ENCODE measurements at regions not wholly inside any gene's neighbourhood (a gene's known extent, or its start where the extent isn't known, plus 50 kb on each side); places are given as distances from the start of the nearest gene placed in this dataset.
"Not testable (repeated sequence)": the region's sequence is repeated elsewhere in the genome, so short reads cannot be mapped to it uniquely, and the experiment has no call there.

DNA sequence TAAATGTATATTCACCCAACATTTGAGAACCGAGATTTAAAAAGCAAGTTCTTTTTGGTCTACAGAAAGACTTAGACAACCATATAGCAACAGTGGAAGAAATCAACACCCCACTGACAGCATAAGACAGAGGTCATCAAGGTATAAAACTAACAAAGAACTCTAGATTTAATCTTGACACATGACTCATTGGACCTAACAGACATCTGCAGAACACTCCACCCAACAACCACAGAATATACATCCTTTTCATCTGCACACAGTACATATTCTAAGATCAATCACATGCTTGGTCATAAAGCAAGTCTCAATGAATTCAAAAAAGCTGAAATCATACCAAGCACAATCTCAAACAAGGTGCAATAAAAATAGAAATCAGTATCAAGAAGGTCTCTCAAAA lies 65.8 kb downstream of the SPIN4 start:
- no peak for DNase-seq (ENCODE audit: low spot score)
- TF ChIP-seq CTCF (IDR thresholded peaks at IDR 0.05; ENCODE audit: extremely low read depth, missing control alignments): no peak

DNA sequence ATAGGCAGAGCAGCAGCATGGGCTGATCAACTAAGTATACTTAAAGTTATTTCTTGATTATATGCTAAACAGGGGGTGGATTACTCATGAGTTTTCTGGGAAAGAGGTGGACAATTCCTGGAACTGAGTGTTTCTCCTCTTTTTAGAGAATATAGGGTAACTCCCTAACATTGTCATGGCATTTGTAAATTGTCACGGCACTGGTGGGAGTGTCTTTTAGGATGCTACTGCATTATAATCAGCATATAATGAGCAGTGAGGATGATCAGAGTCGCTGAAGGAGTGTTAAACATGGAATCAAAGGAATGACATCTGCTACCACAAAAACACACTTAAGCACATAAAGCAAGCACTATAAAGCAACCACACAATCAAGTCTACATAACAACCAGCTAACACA lies 66.5 kb downstream of the SPIN4 start:
- no peak for DNase-seq (ENCODE audit: low spot score)
- no peak for TF ChIP-seq CTCF (IDR thresholded peaks at IDR 0.05; ENCODE audit: extremely low read depth, missing control alignments)

DNA sequence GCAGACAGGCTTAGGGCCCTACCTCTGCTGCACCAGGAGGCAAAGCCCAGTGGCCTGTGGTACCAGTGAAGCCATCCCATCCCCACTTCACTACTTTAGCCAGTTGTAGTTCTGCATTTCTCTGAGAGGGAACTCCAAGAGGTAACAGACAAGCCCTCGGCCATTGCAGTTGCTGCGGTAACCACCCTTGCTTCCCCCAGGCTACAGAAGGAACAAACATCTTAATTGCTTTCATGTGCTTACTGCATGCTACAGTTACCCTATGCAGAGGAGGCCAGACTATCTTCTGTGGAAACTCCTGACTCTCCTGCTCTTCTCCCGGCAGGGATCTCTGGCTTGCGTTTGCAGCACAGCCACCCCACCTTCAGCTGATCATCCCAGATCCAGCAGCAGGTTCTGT lies 67.8 kb downstream of the SPIN4 start:
- no peak for DNase-seq (ENCODE audit: low spot score)
- TF ChIP-seq CTCF (IDR thresholded peaks at IDR 0.05; ENCODE audit: extremely low read depth, missing control alignments): no peak

DNA sequence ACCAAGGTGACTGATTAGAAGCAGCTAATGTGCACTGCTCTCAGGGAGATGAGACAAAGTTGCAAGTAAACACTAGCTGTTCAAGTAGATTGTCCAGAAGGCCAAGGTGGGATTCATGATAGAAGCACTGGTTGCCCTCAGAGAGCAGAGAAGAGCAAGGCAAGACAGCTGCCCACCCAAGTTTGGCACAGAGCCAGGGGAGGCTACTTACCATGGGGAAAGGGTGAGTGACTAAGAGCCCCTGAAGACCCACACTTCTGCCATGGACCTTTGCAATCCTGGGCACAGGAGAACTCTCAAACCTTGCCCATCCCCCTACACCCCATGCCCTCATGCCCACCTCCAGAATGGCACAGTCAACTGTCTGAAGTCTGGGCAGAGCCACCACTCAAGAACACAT lies 68.3 kb downstream of the SPIN4 start:
- no peak for DNase-seq (ENCODE audit: low spot score)
- no peak for TF ChIP-seq CTCF (IDR thresholded peaks at IDR 0.05; ENCODE audit: extremely low read depth, missing control alignments)

DNA sequence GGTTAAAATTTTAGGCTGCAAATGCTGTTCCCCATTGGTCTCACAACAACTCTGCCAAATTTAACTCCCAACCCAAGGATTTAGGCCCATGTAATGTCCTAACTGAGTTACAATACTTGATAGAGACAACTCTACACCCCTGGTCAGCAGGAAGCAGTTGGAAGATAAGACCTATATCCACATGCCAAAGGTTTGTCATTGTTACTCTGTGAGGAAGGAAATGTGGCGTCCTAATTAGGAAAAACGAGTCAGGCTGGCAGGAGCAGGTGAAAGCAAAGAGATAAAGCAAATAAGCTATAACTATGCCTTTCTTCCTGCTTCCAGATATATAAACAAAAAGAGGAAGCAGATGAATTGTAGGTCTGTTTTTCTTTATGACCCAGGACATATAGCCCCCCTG lies 69.1 kb downstream of the SPIN4 start:
- no peak for TF ChIP-seq CTCF (IDR thresholded peaks at IDR 0.05; ENCODE audit: extremely low read depth, missing control alignments)
- DNase-seq (ENCODE audit: low spot score): no peak

GRCh38 chrX:63281465-63281864 lies 69.7 kb downstream of the SPIN4 start:
- DNase-seq (ENCODE audit: low spot score): no peak
- no peak for TF ChIP-seq CTCF (IDR thresholded peaks at IDR 0.05; ENCODE audit: extremely low read depth, missing control alignments)

- DNase-seq (ENCODE audit: low spot score): not testable (repeated sequence)
Observed at GRCh38 chrX:63277394-63277793, 73.7 kb downstream of the SPIN4 start.

- peak; percentile 22 for DNase-seq (ENCODE audit: low spot score)
- TF ChIP-seq CTCF (IDR thresholded peaks at IDR 0.05; ENCODE audit: extremely low read depth, missing control alignments): peak; percentile 50
Observed at GRCh38 chrX:63275127-63275526, 76.0 kb downstream of the SPIN4 start.
